Suprapubic skin (tissue), 4 donors: ENCODE measurements at regions not wholly inside any gene's neighbourhood (a gene's known extent, or its start where the extent isn't known, plus 50 kb on each side); places are given as distances from the start of the nearest gene placed in this dataset.

Source experiments
- DNase-seq, 2 donors: peaks; one replicate each; pipeline ENCODE4 v3.0.0-alpha.2; 2019; ENCODE audit warnings: low spot score in 2 of 2
- H3K27ac ChIP-seq: fragments of 200-600 bp; sonication (generic); one replicate; pipeline ENCODE4 v1.5.1; 2019
- H3K27me3 ChIP-seq: fragments of 200-600 bp; sonication (generic); one replicate; pipeline ENCODE4 v1.5.1; 2019
- H3K36me3 ChIP-seq: fragments of 200-600 bp; sonication (generic); one replicate; pipeline ENCODE4 v1.5.1; 2019
- H3K4me1 ChIP-seq: fragments of 200-600 bp; sonication (generic); one replicate; pipeline ENCODE4 v1.5.1; 2019
- H3K4me3 ChIP-seq: fragments of 200-600 bp; sonication (generic); one replicate; pipeline ENCODE4 v1.5.1; 2019; ENCODE audit warnings: mild to moderate bottlenecking
- H3K9me3 ChIP-seq: fragments of 200-600 bp; sonication (generic); one replicate; pipeline ENCODE4 v1.5.1; 2019
- CTCF ChIP-seq, 2 donors: fragments of 200-600 bp in 1 of 2; fragments of 450-650 bp in 1 of 2; sonication (generic) in 1 of 2; IDR thresholded peaks; one replicate each; pipeline ENCODE4 v1.5.1; 2016 to 2019; ENCODE audit warnings: antibody characterized with exemption in 2 of 2, mild to moderate bottlenecking in 1 of 2, moderate library complexity in 1 of 2
- EP300 ChIP-seq: sonication (generic); formaldehyde crosslinking; IDR thresholded peaks from one replicate; pipeline ENCODE4 v1.6.1; 2017; ENCODE audit warnings: antibody characterized with exemption
- POLR2A ChIP-seq, 2 donors: fragments of 450-650 bp; IDR thresholded peaks; one replicate each; pipeline ENCODE4 v1.6.1; 2017; ENCODE audit warnings: antibody characterized with exemption in 2 of 2, mild to moderate bottlenecking in 2 of 2, moderate library complexity in 2 of 2
- POLR2AphosphoS5 ChIP-seq, 3 donors: sonication (generic); formaldehyde crosslinking; IDR thresholded peaks; one replicate each; pipeline ENCODE4 v1.6.1; 2017; ENCODE audit warnings: antibody characterized with exemption in 3 of 3
- WGBS: methylation state at CpG from one replicate; pipeline ENCODE4 v1.1.5; 2018; 5-methylcytosine and 5-hydroxymethylcytosine counted together

- H3K4me1 ChIP-seq = no peaks in the 10 kb centered on the region
- H3K4me3 ChIP-seq = no peak overlapping the region
- no peak for DNase-seq
- no peak for TF ChIP-seq CTCF (IDR thresholded peaks at IDR 0.05)
- no peak for TF ChIP-seq POLR2AphosphoS5 (IDR thresholded peaks at IDR 0.05)
- TF ChIP-seq POLR2A (IDR thresholded peaks at IDR 0.05) = no peak
- no peak for TF ChIP-seq EP300
- H3K36me3 ChIP-seq = no peaks in the 10 kb centered on the region
- no peak overlapping the region for H3K27ac ChIP-seq
- H3K27me3 ChIP-seq = no peaks in the 10 kb centered on the region
- no peaks in the 10 kb centered on the region for H3K9me3 ChIP-seq
- WGBS = 54% methylated on average over 1 of the region's 1 CpG
Observed at GRCh38 chr9:106350777-106351176, 512.2 kb upstream of the ZNF462 start.

- no peaks in the 10 kb centered on the region for H3K36me3 ChIP-seq
- no peaks in the 10 kb centered on the region for H3K27me3 ChIP-seq
- H3K27ac ChIP-seq = no peak overlapping the region
- no peaks in the 10 kb centered on the region for H3K9me3 ChIP-seq
- H3K4me3 ChIP-seq = no peak overlapping the region
- no peak for DNase-seq
- TF ChIP-seq POLR2AphosphoS5 (IDR thresholded peaks at IDR 0.05) (no peak), POLR2A (IDR thresholded peaks at IDR 0.05) (no peak), EP300 (no peak), CTCF (IDR thresholded peaks at IDR 0.05) (no peak)
- H3K4me1 ChIP-seq = no peaks in the 10 kb centered on the region
Observed at GRCh38 chr9:106356924-106357323, 506.0 kb upstream of the ZNF462 start.

- Histone ChIP-seq H3K9me3 (no peaks in the 10 kb centered on the region), H3K4me3 (no peak overlapping the region), H3K27me3 (no peaks in the 10 kb centered on the region), H3K4me1 (no peaks in the 10 kb centered on the region), H3K36me3 (no peaks in the 10 kb centered on the region), H3K27ac (no peak overlapping the region)
- DNase-seq = no peak
- 100% methylated on average over 1 of the region's 1 CpG for WGBS
- TF ChIP-seq CTCF (IDR thresholded peaks at IDR 0.05) (no peak), POLR2AphosphoS5 (IDR thresholded peaks at IDR 0.05) (no peak), EP300 (no peak), POLR2A (IDR thresholded peaks at IDR 0.05) (no peak)
Observed at GRCh38 chr9:106358331-106358730, 504.6 kb upstream of the ZNF462 start.

GRCh38 chr9:106376689-106377088 lies 486.3 kb upstream of the ZNF462 start:
- DNase-seq = no peak
- Histone ChIP-seq H3K36me3 (no peaks in the 10 kb centered on the region), H3K9me3 (peaks cover 4% of the 10 kb centered on the region), H3K4me3 (no peak overlapping the region), H3K27ac (no peak overlapping the region), H3K27me3 (no peaks in the 10 kb centered on the region), H3K4me1 (no peaks in the 10 kb centered on the region)
- TF ChIP-seq POLR2AphosphoS5 (IDR thresholded peaks at IDR 0.05) = no peak
- no peak for TF ChIP-seq EP300
- TF ChIP-seq CTCF (IDR thresholded peaks at IDR 0.05) = no peak
- TF ChIP-seq POLR2A (IDR thresholded peaks at IDR 0.05) = no peak
- 72% methylated on average over 2 of the region's 2 CpGs for WGBS

- Histone ChIP-seq H3K36me3 (no peaks in the 10 kb centered on the region), H3K9me3 (no peaks in the 10 kb centered on the region), H3K27me3 (no peaks in the 10 kb centered on the region), H3K4me3 (no peak overlapping the region), H3K4me1 (no peaks in the 10 kb centered on the region), H3K27ac (no peak overlapping the region)
- 78% methylated on average over 4 of the region's 4 CpGs for WGBS
- TF ChIP-seq POLR2AphosphoS5 (IDR thresholded peaks at IDR 0.05) = no peak
- TF ChIP-seq CTCF (IDR thresholded peaks at IDR 0.05) = no peak
- no peak for TF ChIP-seq EP300
- TF ChIP-seq POLR2A (IDR thresholded peaks at IDR 0.05) = no peak
- no peak for DNase-seq
Observed at GRCh38 chr9:106383072-106383471, 479.9 kb upstream of the ZNF462 start.
